Upper lobe of left lung (tissue), 4 donors: ENCODE measurements at regions not wholly inside any gene's neighbourhood (a gene's known extent, or its start where the extent isn't known, plus 50 kb on each side); places are given as distances from the start of the nearest gene placed in this dataset.

Source experiments
- CTCF ChIP-seq, 6 experiments: fragments of 450-650 bp in 4 of 6; fragments of 200-600 bp in 2 of 6; sonication (generic) in 2 of 6; IDR thresholded peaks; one replicate each; pipeline ENCODE4 v1.5.1; 2016 to 2019; ENCODE audit warnings: antibody characterized with exemption in 6 of 6
- EP300 ChIP-seq, 4 donors: sonication (generic); formaldehyde crosslinking; IDR thresholded peaks; one replicate each; pipeline ENCODE4 v1.5.1; 2017; ENCODE audit warnings: antibody characterized with exemption in 4 of 4, control low read depth in 2 of 4
- POLR2A ChIP-seq, 4 donors: fragments of 450-650 bp; IDR thresholded peaks; one replicate each; pipeline ENCODE4 v1.5.1; 2016 to 2017; ENCODE audit warnings: antibody characterized with exemption in 4 of 4, mild to moderate bottlenecking in 2 of 4
- POLR2AphosphoS5 ChIP-seq, 2 donors: sonication (generic); formaldehyde crosslinking; IDR thresholded peaks; one replicate each; pipeline ENCODE4 v1.5.1; 2017; ENCODE audit warnings: antibody characterized with exemption in 2 of 2

GRCh38 chr6:141095308-141095707 lies 1037.4 kb upstream of the GJE1 start:
- no peak for TF ChIP-seq CTCF (IDR thresholded peaks at IDR 0.05)
- TF ChIP-seq EP300 (IDR thresholded peaks at IDR 0.05): no peak
- no peak for TF ChIP-seq POLR2A (IDR thresholded peaks at IDR 0.05)
- no peak for TF ChIP-seq POLR2AphosphoS5 (IDR thresholded peaks at IDR 0.05)
